HepG2 (cell line): ENCODE measurements at regions not wholly inside any gene's neighbourhood (a gene's known extent, or its start where the extent isn't known, plus 50 kb on each side); places are given as distances from the start of the nearest gene placed in this dataset.
A peak's percentile ranks its signal among the peaks of the same experiment; 100 is the strongest.

Experiments used
- CBX2 ChIP-seq, 2 experiments: fragments of 200-600 bp in 1 of 2; sonication (generic); formaldehyde crosslinking in 1 of 2; IDR thresholded peaks; 2 replicates each; pipeline versions ENCODE4 v1.7.0 to v1.8.1; 2018 to 2022; ENCODE audit warnings: low read depth in 2 of 2, low read length in 1 of 2, mild to moderate bottlenecking in 1 of 2, missing genetic modification reagents in 1 of 2
- CTCF ChIP-seq: sonication (generic); formaldehyde crosslinking; IDR thresholded peaks from 2 replicates; pipeline ENCODE4 v1.5.0; 2020; ENCODE audit warnings: mild to moderate bottlenecking, missing genetic modification reagents, moderate library complexity
- DMAP1 ChIP-seq: IDR thresholded peaks from 2 replicates; pipeline ENCODE4 v1.6.1; 2016
- FOXK1 ChIP-seq: sonication (generic); formaldehyde crosslinking; IDR thresholded peaks from 2 replicates; pipeline ENCODE4 v1.4.0; 2020; ENCODE audit warnings: low read depth, missing genetic modification reagents, borderline replicate concordance
- HOMEZ ChIP-seq: IDR thresholded peaks from 2 replicates; pipeline ENCODE4 v1.6.1; 2016; ENCODE audit warnings: low read depth
- MEIS1 ChIP-seq: sonication (generic); formaldehyde crosslinking; IDR thresholded peaks from 2 replicates; pipeline ENCODE4 v1.9.0; 2021; ENCODE audit warnings: mild to moderate bottlenecking, missing genetic modification reagents, moderate library complexity, borderline replicate concordance
- NAIF1 ChIP-seq: sonication (generic); formaldehyde crosslinking; IDR thresholded peaks from 2 replicates; pipeline ENCODE4 v1.5.0; 2020; ENCODE audit warnings: mild to moderate bottlenecking, missing genetic modification reagents, borderline replicate concordance
- PATZ1 ChIP-seq: sonication (generic); formaldehyde crosslinking; IDR thresholded peaks from 2 replicates; pipeline ENCODE4 v1.4.0; 2020; ENCODE audit warnings: missing genetic modification reagents
- RARA ChIP-seq: IDR thresholded peaks from 2 replicates; pipeline ENCODE4 v1.6.1; 2016; ENCODE audit warnings: missing genetic modification reagents, missing compliant biosample characterization
- TCF7 ChIP-seq: sonication (generic); IDR thresholded peaks from 2 replicates; pipeline ENCODE4 v1.6.1; 2016; ENCODE audit warnings: antibody characterized with exemption, low read depth
- TEAD3 ChIP-seq: optimal IDR thresholded peaks from 2 replicates; pipeline ENCODE3; 2016; ENCODE audit warnings: borderline replicate concordance
- THAP8 ChIP-seq: sonication (generic); formaldehyde crosslinking; IDR thresholded peaks from 2 replicates; pipeline ENCODE4 v1.5.1; 2020; ENCODE audit warnings: missing genetic modification reagents, mild to moderate bottlenecking, borderline replicate concordance
- ZBTB10 ChIP-seq: sonication (generic); formaldehyde crosslinking; IDR thresholded peaks from 2 replicates; pipeline ENCODE4 v1.4.0; 2020; ENCODE audit warnings: missing genetic modification reagents, borderline replicate concordance
- ZFP37 ChIP-seq: sonication (generic); formaldehyde crosslinking; IDR thresholded peaks from 2 replicates; pipeline ENCODE4 v1.4.0; 2020; ENCODE audit warnings: missing genetic modification reagents, borderline replicate concordance
- ZMYM4 ChIP-seq: sonication (generic); formaldehyde crosslinking; IDR thresholded peaks from 2 replicates; pipeline ENCODE4 v1.8.1; 2023; ENCODE audit warnings: mild to moderate bottlenecking, missing genetic modification reagents
- ZNF12 ChIP-seq: sonication (generic); formaldehyde crosslinking; IDR thresholded peaks from 2 replicates; pipeline ENCODE4 v1.5.0; 2020; ENCODE audit warnings: missing genetic modification reagents
- ZNF30 ChIP-seq: sonication (generic); formaldehyde crosslinking; IDR thresholded peaks from 2 replicates; pipeline ENCODE4 v1.5.0; 2020; ENCODE audit warnings: mild to moderate bottlenecking, missing genetic modification reagents
- ZNF614 ChIP-seq: IDR thresholded peaks from 2 replicates; pipeline ENCODE4 v1.6.1; 2018; ENCODE audit warnings: missing biosample characterization, missing genetic modification reagents, inconsistent platforms, borderline replicate concordance
- ZNF709 ChIP-seq: sonication (generic); formaldehyde crosslinking; IDR thresholded peaks from 2 replicates; pipeline ENCODE4 v1.5.0; 2020; ENCODE audit warnings: mild to moderate bottlenecking, missing genetic modification reagents

- TF ChIP-seq PATZ1 (CRISPR knock-in tag): peak; percentile 50
- no peak for TF ChIP-seq MEIS1 (CRISPR knock-in tag)
- peak; percentile 37; the same call in 1 of the 2 replicates for TF ChIP-seq RARA (CRISPR knock-in tag)
- no peak for TF ChIP-seq NAIF1 (CRISPR knock-in tag)
- TF ChIP-seq ZMYM4 (CRISPR knock-in tag): no peak
- no peak for TF ChIP-seq THAP8
- TF ChIP-seq ZBTB10 (CRISPR knock-in tag): no peak
- TF ChIP-seq DMAP1 (CRISPR knock-in tag): no peak
- TF ChIP-seq ZNF30 (CRISPR knock-in tag): no peak
- no peak for TF ChIP-seq CTCF (CRISPR knock-in tag)
- no peak for TF ChIP-seq ZFP37 (CRISPR knock-in tag)
- TF ChIP-seq HOMEZ: no peak
- no peak for TF ChIP-seq ZNF12
- no peak for TF ChIP-seq CBX2 (IDR thresholded peaks at IDR 0.05; ENCODE audit: low read depth, low read length)
- TF ChIP-seq CBX2 (CRISPR knock-in tag; IDR thresholded peaks at IDR 0.05; ENCODE audit: low read depth): no peak
- no peak for TF ChIP-seq ZNF614
- peak; percentile 35; the same call in 1 of the 2 replicates for TF ChIP-seq FOXK1 (CRISPR knock-in tag)
- 0 out of 2 replicates have a peak, but pooled peaks have one; percentile 50 for TF ChIP-seq ZNF709 (CRISPR knock-in tag)
- peak; percentile 38; the same call in 1 of the 2 replicates for TF ChIP-seq TCF7
- TF ChIP-seq TEAD3 (CRISPR knock-in tag): peak; percentile 56
Measured at GRCh38 chr20:50323777-50324775, 133.4 kb downstream of the CEBPB start (continued).
